A673 (cell line): ENCODE measurements at regions not wholly inside any gene's neighbourhood (a gene's known extent, or its start where the extent isn't known, plus 50 kb on each side); places are given as distances from the start of the nearest gene placed in this dataset.

Experiments
- BruUV-seq: library from RNA; stranded (reverse); fragments of 400-500 nt; replicated peaks from 2 replicates; lab custom pipeline; 2021; lab: Mats Ljungman, UMichigan
- CTCF ChIA-PET: fragments of 300-600 bp; sonication (Branson Sonifier 250); formaldehyde crosslinking; loops from one replicate; lab custom pipeline; 2022; ENCODE audit warnings: antibody characterized with exemption; lab: Charles Lee
- POLR2A ChIA-PET: fragments of 300-600 bp; sonication (Branson Sonifier 250); formaldehyde crosslinking; loops from one replicate; lab custom pipeline; 2022; ENCODE audit warnings: antibody characterized with exemption; ENCODE audit not compliant: low non-redundant PET; lab: Charles Lee
- DNase-seq: peaks from one replicate; pipeline ENCODE4 v3.0.0-alpha.2; 2015; ENCODE audit warnings: low spot score
- H3K27ac ChIP-seq: fragments of 200-600 bp; sonication (generic); 2 replicates; pipeline ENCODE4 v1.5.1; 2016; ENCODE audit warnings: mixed run types, low read depth, mild to moderate bottlenecking, mixed read lengths, antibody characterized with exemption, low read length; ENCODE audit not compliant: poor library complexity, severe bottlenecking
- H3K27me3 ChIP-seq: fragments of 200-600 bp; sonication (generic); replicated peaks from 2 replicates; pipeline ENCODE4 v1.6.1; 2017; ENCODE audit warnings: mixed run types, low read depth, mild to moderate bottlenecking, mixed read lengths, antibody characterized with exemption, low read length; ENCODE audit not compliant: insufficient read depth, poor library complexity
- H3K36me3 ChIP-seq: fragments of 200-600 bp; sonication (generic); 2 replicates; pipeline ENCODE4 v1.6.1; 2016; ENCODE audit warnings: mixed run types, mild to moderate bottlenecking, mixed read lengths, antibody characterized with exemption, low read length; ENCODE audit not compliant: insufficient read depth, poor library complexity, severe bottlenecking
- H3K4me1 ChIP-seq: fragments of 200-600 bp; sonication (generic); 2 replicates; pipeline ENCODE4 v1.6.1; 2017; ENCODE audit warnings: mixed run types, mild to moderate bottlenecking, mixed read lengths, antibody characterized with exemption, low read length; ENCODE audit not compliant: insufficient read depth, poor library complexity, severe bottlenecking
- H3K4me3 ChIP-seq: fragments of 200-600 bp; sonication (generic); 2 replicates; pipeline ENCODE4 v1.5.1; 2016; ENCODE audit warnings: low read depth, mixed run types, mild to moderate bottlenecking, mixed read lengths, low read length; ENCODE audit not compliant: poor library complexity, severe bottlenecking
- H3K9me3 ChIP-seq: fragments of 200-600 bp; sonication (generic); 2 replicates; pipeline ENCODE4 v1.6.1; 2016; ENCODE audit warnings: mixed run types, low read depth, mild to moderate bottlenecking, mixed read lengths, antibody characterized with exemption, low read length; ENCODE audit not compliant: poor library complexity, severe bottlenecking
- EZH2 ChIP-seq: fragments of 200-600 bp; sonication (generic); IDR thresholded peaks from 2 replicates; pipeline ENCODE4 v1.6.1; 2017; ENCODE audit warnings: borderline replicate concordance, low read depth, mild to moderate bottlenecking, mixed read lengths, antibody characterized with exemption, low read length; ENCODE audit not compliant: poor library complexity, severe bottlenecking
- intact Hi-C: fragments of 100-400 bp; cut with micrococcal nuclease; formaldehyde crosslinking; loops from one replicate; pipeline ENCODE4 v1.10.0; 2022; ENCODE audit not compliant: unreplicated experiment
- TF ChIP-seq, protein P1 (sequence below): fragments of 300-800, 200-600 bp; sonication (generic); conservative IDR thresholded peaks from 2 replicates; pipeline ENCODE4 v1.5.1; 2017; ENCODE audit warnings: low read depth, mild to moderate bottlenecking, antibody characterized with exemption, low read length, moderate library complexity, mixed read lengths

- Histone ChIP-seq H3K4me1 (peaks cover 2% of the 10 kb centered on the region), H3K27ac (no peak overlapping the region), H3K4me3 (no peak overlapping the region), H3K9me3 (no peaks in the 10 kb centered on the region), H3K27me3 (no peaks in the 10 kb centered on the region), H3K36me3 (no peaks in the 10 kb centered on the region)
- ChIA-PET CTCF (no interaction called here), POLR2A (no interaction called here)
- BruUV-seq, result no TSS peak
- no peak for DNase-seq
- intact Hi-C loops, result no loop called here
- TF ChIP-seq, protein P1, sequence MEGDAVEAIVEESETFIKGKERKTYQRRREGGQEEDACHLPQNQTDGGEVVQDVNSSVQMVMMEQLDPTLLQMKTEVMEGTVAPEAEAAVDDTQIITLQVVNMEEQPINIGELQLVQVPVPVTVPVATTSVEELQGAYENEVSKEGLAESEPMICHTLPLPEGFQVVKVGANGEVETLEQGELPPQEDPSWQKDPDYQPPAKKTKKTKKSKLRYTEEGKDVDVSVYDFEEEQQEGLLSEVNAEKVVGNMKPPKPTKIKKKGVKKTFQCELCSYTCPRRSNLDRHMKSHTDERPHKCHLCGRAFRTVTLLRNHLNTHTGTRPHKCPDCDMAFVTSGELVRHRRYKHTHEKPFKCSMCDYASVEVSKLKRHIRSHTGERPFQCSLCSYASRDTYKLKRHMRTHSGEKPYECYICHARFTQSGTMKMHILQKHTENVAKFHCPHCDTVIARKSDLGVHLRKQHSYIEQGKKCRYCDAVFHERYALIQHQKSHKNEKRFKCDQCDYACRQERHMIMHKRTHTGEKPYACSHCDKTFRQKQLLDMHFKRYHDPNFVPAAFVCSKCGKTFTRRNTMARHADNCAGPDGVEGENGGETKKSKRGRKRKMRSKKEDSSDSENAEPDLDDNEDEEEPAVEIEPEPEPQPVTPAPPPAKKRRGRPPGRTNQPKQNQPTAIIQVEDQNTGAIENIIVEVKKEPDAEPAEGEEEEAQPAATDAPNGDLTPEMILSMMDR, result no peak
- no peak for TF ChIP-seq EZH2
Measured at GRCh38 chr10:83952314-83952713, 187.0 kb upstream of the GHITM start.

GRCh38 chr10:83953589-83953988 is 185.7 kb upstream of the GHITM start:
- no peak overlapping the region for H3K27ac ChIP-seq

DNA sequence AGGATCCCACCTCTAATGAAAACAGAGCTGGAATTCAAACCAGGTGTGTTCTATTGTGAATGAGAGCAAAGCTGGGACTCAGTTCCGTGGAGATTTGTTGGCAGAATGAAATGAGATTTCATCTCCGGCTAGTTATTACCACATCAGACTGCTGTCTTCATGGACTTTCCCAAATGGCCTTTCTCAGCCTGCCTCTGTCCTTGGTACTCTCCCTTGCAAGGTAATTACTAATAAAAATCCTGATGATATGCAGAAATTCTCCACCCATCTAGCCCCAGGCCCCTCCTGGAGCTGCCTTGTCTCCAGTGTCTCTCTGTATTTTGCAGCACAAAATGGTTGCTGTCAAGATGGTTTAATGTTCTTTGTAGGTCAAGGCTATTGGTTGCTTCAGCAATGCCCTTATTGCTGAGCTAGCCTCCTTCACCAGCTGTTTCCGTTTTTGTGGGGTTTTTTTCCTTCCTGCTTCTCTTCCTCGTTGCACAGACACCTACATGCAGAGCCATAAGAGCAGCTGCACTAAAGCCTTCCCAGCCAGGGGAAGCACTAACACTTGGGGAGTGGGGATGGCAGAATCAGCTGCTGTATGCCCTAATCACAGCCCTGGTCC is 185.0 kb upstream of the GHITM start:
- Histone ChIP-seq H3K4me1 (peaks cover 7% of the 10 kb centered on the region), H3K27ac (no peak overlapping the region), H3K27me3 (no peaks in the 10 kb centered on the region), H3K4me3 (no peak overlapping the region), H3K36me3 (no peaks in the 10 kb centered on the region), H3K9me3 (no peaks in the 10 kb centered on the region)
- no TSS peak for BruUV-seq
- no peak for DNase-seq
- TF ChIP-seq EZH2, result no peak
- TF ChIP-seq, protein P1, result no peak
- intact Hi-C loops, result no loop called here
- ChIA-PET CTCF (no interaction called here), POLR2A (no interaction called here)

More at GRCh38 chr10:83953589-83953988, 185.7 kb upstream of the GHITM start:
- no TSS peak for BruUV-seq
- intact Hi-C loops, result no loop called here
- TF ChIP-seq EZH2, result no peak
- TF ChIP-seq, protein P1, result no peak
- Histone ChIP-seq H3K9me3 (no peaks in the 10 kb centered on the region), H3K4me3 (no peak overlapping the region), H3K27me3 (no peaks in the 10 kb centered on the region), H3K4me1 (peaks cover 7% of the 10 kb centered on the region), H3K36me3 (no peaks in the 10 kb centered on the region)
- POLR2A ChIA-PET, result no interaction called here
- CTCF ChIA-PET, result no interaction called here
- no peak for DNase-seq
